ENCODE measurements at regions not wholly inside any gene's neighbourhood (a gene's known extent, or its start where the extent isn't known, plus 50 kb on each side); places are given as distances from the start of the nearest gene placed in this dataset.

GRCh38 chr1:204797401-204797800, 73.3 kb upstream of the NFASC start:
- H3K27ac ChIP-seq (ENCODE audit: low read depth, low read length): no peak overlapping the region
- H3K23ac ChIP-seq (ENCODE audit: insufficient read length): no peak overlapping the region
- H3K36me3 ChIP-seq (ENCODE audit: control insufficient read depth in 2 of 4, insufficient read depth in 4 of 4, low read length in 3 of 4): no peaks in the 10 kb centered on the region
- H4K5ac ChIP-seq (ENCODE audit: insufficient read length, low read depth, low read length): no peak overlapping the region
- no peak overlapping the region for H2BK5ac ChIP-seq (ENCODE audit: low read depth, low read length)
- H3K4me2 ChIP-seq (ENCODE audit: insufficient read depth in 1 of 2, low read depth in 2 of 2, low read length in 2 of 2): no peak overlapping the region
- no peak overlapping the region for H3K56ac ChIP-seq (replicated peaks; ENCODE audit: insufficient read length, low read depth, low read length)
- DNase-seq (ENCODE audit: low read depth in 1 of 2, low spot score in 2 of 2) (no peak), FAIRE-seq (no peak)
- H3K18ac ChIP-seq (ENCODE audit: extremely low read depth, low read length): no peak overlapping the region
- H2BK120ac ChIP-seq (replicated peaks; ENCODE audit: low read depth, low read length): no peak overlapping the region
- H3K9me3 ChIP-seq (ENCODE audit: insufficient read depth in 2 of 2, low read depth in 1 of 2, low read length in 1 of 2): no peaks in the 10 kb centered on the region
- H3K79me2 ChIP-seq (ENCODE audit: control insufficient read depth in 1 of 2, insufficient read depth in 2 of 2, low read length in 2 of 2): no peaks in the 10 kb centered on the region
- no peaks in the 10 kb centered on the region for H4K20me1 ChIP-seq (replicated peaks in 1 of 2; ENCODE audit: control insufficient read depth in 1 of 2, insufficient read depth in 2 of 2, low read length in 2 of 2)
- no peaks in the 10 kb centered on the region for H3K23me2 ChIP-seq (ENCODE audit: low read depth, low read length)
- H3K4ac ChIP-seq (replicated peaks; ENCODE audit: insufficient read length, low read depth, low read length): no peak overlapping the region
- no peak overlapping the region for H3K4me3 ChIP-seq (ENCODE audit: extremely low read depth in 1 of 4, insufficient read depth in 2 of 4, low read depth in 3 of 4, low read length in 4 of 4)
- H2AK5ac ChIP-seq (ENCODE audit: low read depth, low read length): no peak overlapping the region
- WGBS, 2 experiments (ENCODE audit: extremely low coverage in 1 of 2, insufficient coverage in 1 of 2, insufficient read length in 1 of 2, insufficient replicate concordance in 2 of 2, low coverage in 1 of 2, low lambda C conversion rate in 2 of 2, missing lambda C conversion rate in 1 of 2): 94% methylated on average over 2 of the region's 2 CpGs; no CpG with 5 or more reads in 1 of the 2 experiments
- ChIA-PET CTCF (ENCODE audit: partially characterized antibody) (interaction anchor here (0.9 to 12.4 kb wide), 4 partner anchors 7 to 232 kb away, joined by 3 to 231 read pairs (median 18); no protein-coding TSS in a partner anchor), POLR2A (ENCODE audit: partially characterized antibody) (no interaction called here)
- H2BK15ac ChIP-seq (ENCODE audit: low read length): no peak overlapping the region
- H2BK12ac ChIP-seq (ENCODE audit: low read depth, low read length): no peak overlapping the region
- no peak overlapping the region for H4K8ac ChIP-seq (ENCODE audit: extremely low read depth, insufficient read depth, low read length)
- no peak overlapping the region for H2BK20ac ChIP-seq (ENCODE audit: low read length)
- no peaks in the 10 kb centered on the region for H3K79me1 ChIP-seq (ENCODE audit: low read depth, low read length)
- H4K91ac ChIP-seq (replicated peaks; ENCODE audit: insufficient read length, low read length): no peak overlapping the region
- no peaks in the 10 kb centered on the region for H3K4me1 ChIP-seq (replicated peaks in 1 of 4; ENCODE audit: control insufficient read depth in 3 of 4, insufficient read depth in 4 of 4, low read length in 3 of 4)
- H3K14ac ChIP-seq (ENCODE audit: insufficient read length): no peak overlapping the region
- no peak overlapping the region for H2AFZ ChIP-seq (ENCODE audit: low read length)
- H3K27me3 ChIP-seq (replicated peaks in 1 of 4; ENCODE audit: control insufficient read depth in 3 of 4, extremely low read depth in 1 of 4, insufficient read depth in 3 of 4, low read length in 3 of 4): no peaks in the 10 kb centered on the region; a peak in 2 of 7 replicates
- H3K9ac ChIP-seq (replicated peaks in 1 of 4; ENCODE audit: extremely low read depth in 1 of 4, low read depth in 3 of 4, low read length in 3 of 4): no peak overlapping the region
- TF ChIP-seq SAP30 (IDR thresholded peaks at IDR 0.05; ENCODE audit: insufficient read depth, insufficient replicate concordance, low read length): no peak
- TF ChIP-seq TCF12 (IDR thresholded peaks at IDR 0.05; ENCODE audit: low read depth, low read length): no peak
- no peak for TF ChIP-seq USF2 (IDR thresholded peaks at IDR 0.05; ENCODE audit: low read length)
- no peak for TF ChIP-seq KDM1A (IDR thresholded peaks at IDR 0.05; ENCODE audit: borderline replicate concordance, low read length)
- no peak for TF ChIP-seq KDM4A (IDR thresholded peaks at IDR 0.05; ENCODE audit: low read depth, low read length, severe bottlenecking)
- no peak for TF ChIP-seq NRF1 (IDR thresholded peaks at IDR 0.05; ENCODE audit: low read depth, low read length)
